GM23338 (cell line): ENCODE measurements at regions not wholly inside any gene's neighbourhood (a gene's known extent, or its start where the extent isn't known, plus 50 kb on each side); places are given as distances from the start of the nearest gene placed in this dataset.

Experiments used
- CREB1 ChIP-seq: fragments of 250-450 bp; sonication (Bioruptor Pico); IDR thresholded peaks from 2 replicates; pipeline ENCODE4 v1.5.0; 2020; ENCODE audit warnings: low read depth, mild to moderate bottlenecking, moderate library complexity
- EZH2 ChIP-seq: fragments of 200-600 bp; sonication (generic); IDR thresholded peaks from one replicate; pipeline ENCODE4 v1.8.0; 2017; ENCODE audit warnings: antibody characterized with exemption, mild to moderate bottlenecking, low read depth; ENCODE audit not compliant: unreplicated experiment
- EZH2phosphoT487 ChIP-seq: fragments of 200-600 bp; sonication (generic); IDR thresholded peaks from one replicate; pipeline ENCODE4 v1.8.1; 2018; ENCODE audit warnings: antibody characterized with exemption; ENCODE audit not compliant: unreplicated experiment
- JUNB ChIP-seq: IDR thresholded peaks from one replicate; pipeline ENCODE4 v1.6.1; 2016; ENCODE audit warnings: antibody characterized with exemption; ENCODE audit not compliant: unreplicated experiment
- NANOG ChIP-seq: IDR thresholded peaks from 2 replicates; pipeline ENCODE4 v1.6.1; 2016; ENCODE audit warnings: antibody characterized with exemption, borderline replicate concordance
- POLR2AphosphoS5 ChIP-seq: IDR thresholded peaks from 2 replicates; pipeline ENCODE4 v1.6.1; 2016; ENCODE audit warnings: antibody characterized with exemption, low read depth
- TF ChIP-seq, protein P1 (sequence below), 2 experiments: fragments of 200-600 bp in 1 of 2; sonication (generic) in 1 of 2; conservative IDR thresholded peaks; 2 replicates each; pipeline versions ENCODE4 v1.5.1 to v1.6.1; 2016 to 2017; ENCODE audit warnings: antibody characterized with exemption in 2 of 2, low read depth in 2 of 2, mild to moderate bottlenecking in 2 of 2, moderate library complexity in 1 of 2
- TF ChIP-seq, protein P2 (sequence below): IDR thresholded peaks from 2 replicates; pipeline ENCODE4 v1.6.1; 2016; ENCODE audit warnings: antibody characterized with exemption

GRCh38 chr5:124901081-124901480 lies 154.6 kb upstream of the ZNF608 start:
- TF ChIP-seq POLR2AphosphoS5: no peak
- no peak for TF ChIP-seq NANOG
- TF ChIP-seq, protein P1, sequence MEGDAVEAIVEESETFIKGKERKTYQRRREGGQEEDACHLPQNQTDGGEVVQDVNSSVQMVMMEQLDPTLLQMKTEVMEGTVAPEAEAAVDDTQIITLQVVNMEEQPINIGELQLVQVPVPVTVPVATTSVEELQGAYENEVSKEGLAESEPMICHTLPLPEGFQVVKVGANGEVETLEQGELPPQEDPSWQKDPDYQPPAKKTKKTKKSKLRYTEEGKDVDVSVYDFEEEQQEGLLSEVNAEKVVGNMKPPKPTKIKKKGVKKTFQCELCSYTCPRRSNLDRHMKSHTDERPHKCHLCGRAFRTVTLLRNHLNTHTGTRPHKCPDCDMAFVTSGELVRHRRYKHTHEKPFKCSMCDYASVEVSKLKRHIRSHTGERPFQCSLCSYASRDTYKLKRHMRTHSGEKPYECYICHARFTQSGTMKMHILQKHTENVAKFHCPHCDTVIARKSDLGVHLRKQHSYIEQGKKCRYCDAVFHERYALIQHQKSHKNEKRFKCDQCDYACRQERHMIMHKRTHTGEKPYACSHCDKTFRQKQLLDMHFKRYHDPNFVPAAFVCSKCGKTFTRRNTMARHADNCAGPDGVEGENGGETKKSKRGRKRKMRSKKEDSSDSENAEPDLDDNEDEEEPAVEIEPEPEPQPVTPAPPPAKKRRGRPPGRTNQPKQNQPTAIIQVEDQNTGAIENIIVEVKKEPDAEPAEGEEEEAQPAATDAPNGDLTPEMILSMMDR (conservative IDR thresholded peaks at IDR 0.05; ENCODE audit: low read depth in 2 of 2): no peak
- TF ChIP-seq CREB1 (CRISPR knock-in tag): no peak
- no peak for TF ChIP-seq EZH2
- TF ChIP-seq EZH2phosphoT487: no peak
- TF ChIP-seq, protein P2, sequence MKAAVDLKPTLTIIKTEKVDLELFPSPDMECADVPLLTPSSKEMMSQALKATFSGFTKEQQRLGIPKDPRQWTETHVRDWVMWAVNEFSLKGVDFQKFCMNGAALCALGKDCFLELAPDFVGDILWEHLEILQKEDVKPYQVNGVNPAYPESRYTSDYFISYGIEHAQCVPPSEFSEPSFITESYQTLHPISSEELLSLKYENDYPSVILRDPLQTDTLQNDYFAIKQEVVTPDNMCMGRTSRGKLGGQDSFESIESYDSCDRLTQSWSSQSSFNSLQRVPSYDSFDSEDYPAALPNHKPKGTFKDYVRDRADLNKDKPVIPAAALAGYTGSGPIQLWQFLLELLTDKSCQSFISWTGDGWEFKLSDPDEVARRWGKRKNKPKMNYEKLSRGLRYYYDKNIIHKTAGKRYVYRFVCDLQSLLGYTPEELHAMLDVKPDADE: no peak
- no peak for TF ChIP-seq JUNB
